Epithelial cell of prostate (primary cell): ENCODE measurements at regions not wholly inside any gene's neighbourhood (a gene's known extent, or its start where the extent isn't known, plus 50 kb on each side); places are given as distances from the start of the nearest gene placed in this dataset.
"Not testable (repeated sequence)": the region's sequence is repeated elsewhere in the genome, so short reads cannot be mapped to it uniquely, and the experiment has no call there.

Experiments used
- DNase-seq: peaks from one replicate; pipeline ENCODE4 v3.0.0-alpha.2; 2011; ENCODE audit warnings: low read depth, low spot score
- H3K27ac ChIP-seq: fragments of 450-650 bp; 2 replicates; pipeline ENCODE4 v1.5.1; 2017; ENCODE audit warnings: mild to moderate bottlenecking

DNA sequence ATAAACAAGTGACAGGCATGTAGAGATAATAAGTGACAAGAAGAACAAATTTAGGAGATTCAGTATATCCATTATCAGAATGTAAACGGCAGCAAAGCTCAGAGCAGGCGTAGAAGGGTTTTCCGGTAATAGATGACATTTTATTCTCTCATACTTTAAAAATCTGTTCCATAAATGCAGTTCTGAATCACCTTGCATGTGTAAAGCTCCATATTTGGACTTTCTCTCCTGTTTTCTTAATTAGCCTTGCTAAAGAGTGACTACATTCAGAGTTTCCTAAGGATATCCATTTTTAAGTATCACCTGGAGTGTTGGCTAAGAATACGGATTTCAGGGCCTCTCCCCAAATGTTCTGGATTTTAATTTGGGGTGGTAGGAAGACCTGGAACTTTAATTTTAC lies 122.0 kb downstream of the SPP2 start:
- DNase-seq, result no peak
- H3K27ac ChIP-seq, result no peak overlapping the region

DNA sequence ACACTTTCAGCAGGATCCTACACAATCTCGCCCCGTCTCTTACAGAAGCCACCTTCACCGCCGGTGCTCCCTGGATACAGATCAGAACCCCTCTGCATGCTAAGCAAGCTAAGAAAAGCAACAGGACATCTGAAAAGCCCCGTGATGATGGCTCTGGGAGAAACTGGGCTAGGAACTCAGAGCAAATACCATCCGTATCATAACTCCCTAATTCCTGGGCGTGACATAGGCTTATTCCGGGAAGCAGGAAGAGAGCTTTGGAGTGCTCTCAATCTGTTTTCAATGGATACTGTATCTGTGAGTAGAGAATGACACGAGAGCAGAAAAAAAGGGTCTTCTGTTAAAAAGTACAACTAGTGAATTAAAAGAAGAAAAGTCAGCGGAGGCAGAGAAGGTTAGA lies 121.6 kb downstream of the SPP2 start:
- no peak overlapping the region for H3K27ac ChIP-seq
- no peak for DNase-seq

DNA sequence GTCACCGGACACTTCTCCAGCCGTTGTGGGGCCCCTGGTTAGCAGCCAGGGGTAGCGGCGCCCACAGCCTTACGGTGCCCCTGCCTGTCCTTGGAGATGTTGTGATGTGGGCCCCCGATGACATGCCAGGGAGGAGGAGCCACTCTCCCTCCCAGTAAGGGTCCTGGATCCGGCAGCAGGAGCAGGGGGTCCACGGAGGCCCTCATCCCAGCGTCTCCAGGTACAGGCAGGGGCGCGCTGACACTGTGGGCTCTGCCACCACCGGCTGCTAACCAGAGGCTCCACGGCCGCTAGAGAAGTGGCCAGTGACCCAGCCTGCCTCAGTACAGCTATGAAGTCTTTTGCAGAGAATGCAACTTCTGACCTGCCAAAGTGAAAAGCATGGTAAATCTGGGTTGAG lies 121.2 kb downstream of the SPP2 start:
- no peak for DNase-seq
- no peak overlapping the region for H3K27ac ChIP-seq

DNA sequence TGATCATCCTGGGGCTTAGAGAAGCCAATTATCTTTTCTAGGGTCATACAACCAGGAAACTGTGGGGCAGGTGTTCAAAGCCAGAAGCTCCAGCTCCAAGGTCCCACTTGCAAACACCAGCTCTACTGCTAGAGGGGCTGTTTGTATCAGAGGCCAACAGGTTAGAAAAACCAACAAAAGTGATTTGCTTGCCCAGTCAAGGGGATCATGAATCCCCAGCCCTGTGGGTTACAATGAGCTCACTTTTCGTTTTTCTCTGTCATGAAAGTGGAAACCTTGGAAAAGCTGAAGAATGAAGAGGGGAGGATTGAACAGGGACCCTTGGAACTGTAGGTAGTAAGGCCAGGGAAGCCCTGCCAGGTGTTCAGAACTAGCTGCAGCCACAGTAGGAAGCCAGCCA lies 119.2 kb downstream of the SPP2 start:
- no peak for DNase-seq
- no peak overlapping the region for H3K27ac ChIP-seq

DNA sequence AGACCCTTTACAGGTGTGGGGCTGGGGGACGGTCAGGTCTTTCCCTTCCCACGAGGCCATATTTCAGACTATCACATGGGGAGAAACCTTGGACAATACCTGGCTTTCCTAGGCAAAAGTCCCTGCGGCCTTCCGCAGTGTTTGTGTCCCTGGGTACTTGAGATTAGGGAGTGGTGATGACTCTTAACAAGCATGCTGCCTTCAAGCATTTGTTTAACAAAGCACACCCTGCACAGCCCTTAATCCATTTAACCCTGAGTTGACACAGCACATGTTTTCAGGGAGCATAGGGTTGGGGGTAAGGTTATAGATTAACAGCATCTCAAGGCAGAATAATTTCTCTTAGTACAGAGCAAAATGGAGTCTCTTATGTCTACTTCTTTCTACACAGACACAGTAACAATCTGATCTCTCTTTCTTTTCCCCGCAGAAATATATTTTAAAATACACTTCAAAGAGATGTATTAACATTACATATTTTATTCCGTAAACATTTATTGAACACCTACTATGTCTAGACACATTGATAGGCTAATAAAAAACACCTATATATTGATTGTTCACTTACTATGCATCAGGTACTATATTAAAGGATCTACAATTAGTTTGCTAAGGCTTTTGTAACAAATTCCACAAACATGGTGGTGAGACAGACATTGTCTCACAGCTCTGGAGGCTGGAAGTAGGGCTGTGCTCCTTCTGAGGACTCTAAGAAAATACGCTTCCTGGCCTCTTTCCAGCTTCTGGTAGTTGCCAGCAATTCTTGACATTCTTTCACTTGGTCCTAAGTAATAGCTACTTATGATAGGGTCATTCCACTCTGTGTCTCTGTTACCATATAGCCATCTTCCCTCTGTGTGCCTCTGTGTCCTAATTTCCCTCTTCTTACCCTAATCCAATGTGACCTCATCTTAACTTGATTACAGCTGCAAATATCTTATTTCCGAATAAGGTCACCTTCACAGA lies 118.4 kb downstream of the SPP2 start:
- not testable (repeated sequence) for H3K27ac ChIP-seq, DNase-seq

DNA sequence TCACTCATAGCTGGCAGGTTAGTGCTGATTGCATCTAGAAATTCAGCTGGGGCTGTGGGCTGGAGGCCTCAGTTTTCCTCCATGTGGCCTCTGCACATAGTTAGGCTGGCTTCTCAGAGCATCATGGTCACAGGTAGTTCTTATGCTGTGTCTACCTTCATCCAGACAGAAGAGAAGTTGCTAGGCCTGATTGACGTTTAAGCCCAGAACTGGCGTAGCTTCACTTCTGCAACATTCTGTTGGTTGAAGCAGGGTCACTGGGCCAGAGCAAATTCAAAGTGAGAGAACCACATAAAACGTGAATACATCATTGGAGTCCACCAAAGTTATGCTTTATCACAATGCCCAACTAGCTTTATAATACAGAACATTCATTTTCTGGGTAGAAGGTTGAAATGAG lies 116.0 kb downstream of the SPP2 start:
- DNase-seq, result no peak
- no peak overlapping the region for H3K27ac ChIP-seq

DNA sequence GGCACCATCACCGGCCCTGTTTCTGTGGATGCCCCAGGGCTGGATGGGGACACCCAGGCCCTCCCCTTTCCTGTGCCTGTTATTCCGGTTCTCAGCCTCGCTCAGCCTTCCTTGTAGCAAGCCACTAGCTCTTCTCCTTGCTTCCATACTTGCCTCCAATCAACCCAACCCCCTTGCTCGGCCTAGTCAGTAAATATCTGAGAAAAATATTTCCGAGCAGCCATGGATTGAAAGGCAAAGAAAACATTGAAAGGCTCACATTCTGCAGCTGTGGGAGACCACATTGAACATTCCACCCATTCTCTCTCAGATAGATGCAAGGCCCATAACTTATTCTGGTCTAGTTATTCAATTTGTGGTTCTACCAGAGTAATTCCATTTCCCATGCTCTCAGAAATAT lies 114.9 kb downstream of the SPP2 start:
- DNase-seq, result no peak
- no peak overlapping the region for H3K27ac ChIP-seq

DNA sequence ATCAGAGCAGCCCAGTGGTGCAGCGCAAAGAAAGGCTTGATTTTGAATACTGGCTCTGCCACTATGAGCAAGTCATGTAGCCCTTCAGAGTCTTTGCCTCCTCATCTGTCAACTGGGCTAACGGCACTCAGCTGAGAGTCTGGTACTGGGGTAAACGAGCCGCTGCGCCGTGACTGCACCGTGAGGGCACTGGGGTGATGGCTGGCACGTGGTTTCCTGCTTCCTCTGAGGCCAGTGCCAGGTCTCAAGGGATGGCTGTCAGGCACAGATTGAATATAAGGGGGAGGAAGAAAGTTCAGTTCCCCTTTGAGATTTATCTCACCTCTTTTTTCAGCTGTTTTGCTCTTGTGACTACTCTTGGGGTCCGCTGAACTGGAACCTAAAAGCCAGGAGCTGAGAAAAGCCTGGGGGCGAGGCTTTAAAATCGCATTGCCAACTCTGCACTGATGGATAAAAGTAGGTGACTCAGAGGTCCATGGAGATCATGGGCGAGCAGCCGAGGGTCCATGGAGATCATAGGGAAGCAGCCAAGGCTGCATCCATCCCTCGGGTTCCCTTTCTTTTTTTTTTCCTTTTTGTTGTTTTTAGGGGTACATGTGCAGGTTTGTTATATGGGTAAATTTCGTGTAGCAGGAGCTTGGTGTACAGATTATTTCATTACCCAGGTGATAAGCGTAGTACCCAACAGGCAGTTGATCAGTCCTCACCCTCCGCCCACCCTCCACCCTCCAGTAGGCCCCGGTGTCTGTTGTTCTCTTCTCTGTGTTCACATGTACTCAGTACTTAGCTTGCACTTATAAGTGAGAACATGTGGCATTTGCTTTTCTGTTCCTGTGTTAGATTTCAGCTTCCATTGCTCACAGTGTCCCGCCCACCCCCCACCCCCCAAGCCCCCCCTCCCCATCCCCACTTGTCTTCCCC lies 114.3 kb downstream of the SPP2 start:
- H3K27ac ChIP-seq, result no peak overlapping the region
- DNase-seq, result no peak

DNA sequence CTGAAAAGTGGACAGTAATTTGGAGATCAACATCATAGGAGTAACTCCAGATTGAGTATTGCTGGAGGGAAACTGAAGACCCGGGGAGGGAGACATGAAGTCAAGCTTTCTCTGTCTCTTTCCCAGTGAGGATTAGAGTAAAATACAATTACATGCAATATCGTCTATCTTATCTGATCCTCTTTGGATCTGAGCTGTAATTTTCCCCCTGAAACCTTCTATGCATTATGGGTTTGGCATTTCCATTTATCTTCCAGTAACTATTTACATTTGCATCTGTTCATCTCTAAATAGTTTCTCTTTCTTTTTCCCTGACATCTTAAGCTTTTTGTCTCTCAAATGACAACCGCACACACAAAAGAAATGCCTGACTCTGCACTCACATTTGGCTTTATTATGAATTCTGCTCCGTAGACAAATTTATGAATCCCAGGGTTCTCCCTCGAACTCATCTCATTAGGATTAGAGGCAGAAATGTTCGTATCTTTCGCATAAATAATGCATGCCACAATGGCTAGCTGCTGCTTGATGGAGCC lies 113.1 kb downstream of the SPP2 start:
- H3K27ac ChIP-seq, result no peak overlapping the region
- DNase-seq, result no peak

DNA sequence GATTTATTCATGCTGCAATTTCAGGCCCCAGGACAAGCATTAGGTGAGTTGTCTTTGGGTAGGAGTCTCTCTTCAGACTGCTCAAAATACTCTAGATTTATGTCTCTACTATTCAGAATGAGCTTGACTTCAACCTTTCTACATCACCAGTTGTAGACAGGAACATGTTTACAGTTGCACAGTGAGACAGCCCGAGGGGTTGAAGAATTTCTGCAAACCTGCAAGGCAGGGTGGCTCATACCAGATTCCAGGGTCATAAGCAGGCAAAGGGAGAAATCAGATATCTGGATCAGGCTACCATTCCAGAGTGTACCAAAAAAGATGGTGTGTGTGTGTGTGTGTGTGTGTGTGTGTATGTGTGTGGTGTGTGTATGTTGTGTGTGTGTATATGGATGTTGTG lies 112.4 kb downstream of the SPP2 start:
- no peak for DNase-seq
- H3K27ac ChIP-seq, result no peak overlapping the region

DNA sequence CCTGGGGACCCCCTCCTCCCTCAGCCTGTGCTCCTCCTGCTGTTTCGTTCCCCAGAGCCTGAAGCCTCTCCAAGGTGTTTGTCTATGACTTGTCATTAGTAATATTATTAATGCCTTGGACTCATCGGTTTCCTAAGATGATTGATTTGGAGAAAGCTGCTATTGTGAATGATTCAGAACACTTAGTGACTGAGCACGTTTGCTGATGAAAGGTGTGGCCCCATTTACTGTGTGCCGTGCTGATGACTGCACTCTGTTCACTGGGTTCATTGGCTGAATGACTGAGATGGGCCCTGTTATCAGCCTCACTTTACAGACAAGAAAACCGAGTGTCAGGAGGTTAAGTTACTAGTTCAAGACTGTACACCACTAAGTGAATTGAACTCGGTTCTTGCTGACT lies 111.4 kb downstream of the SPP2 start:
- H3K27ac ChIP-seq, result no peak overlapping the region
- DNase-seq, result peak; percentile 45

DNA sequence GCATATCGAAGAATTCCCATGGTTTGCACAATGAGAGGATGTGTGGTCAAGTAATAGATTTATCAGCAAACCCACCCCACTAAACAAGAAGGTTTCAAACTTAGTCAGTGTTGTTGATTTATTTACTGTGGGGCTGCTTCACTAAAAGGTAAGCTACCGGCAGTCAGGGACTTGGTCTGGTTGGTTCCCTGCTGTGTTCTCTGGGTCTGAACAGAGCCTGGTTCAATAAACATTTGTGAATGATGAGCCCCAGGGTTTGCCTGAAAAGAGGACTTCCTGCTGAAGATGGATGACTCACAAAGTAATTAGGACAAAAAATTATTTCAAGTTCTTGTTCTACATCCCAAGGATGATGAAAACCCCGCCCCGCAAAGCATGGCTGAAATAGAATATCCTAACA lies 108.3 kb downstream of the SPP2 start:
- DNase-seq, result no peak
- H3K27ac ChIP-seq, result no peak overlapping the region

DNA sequence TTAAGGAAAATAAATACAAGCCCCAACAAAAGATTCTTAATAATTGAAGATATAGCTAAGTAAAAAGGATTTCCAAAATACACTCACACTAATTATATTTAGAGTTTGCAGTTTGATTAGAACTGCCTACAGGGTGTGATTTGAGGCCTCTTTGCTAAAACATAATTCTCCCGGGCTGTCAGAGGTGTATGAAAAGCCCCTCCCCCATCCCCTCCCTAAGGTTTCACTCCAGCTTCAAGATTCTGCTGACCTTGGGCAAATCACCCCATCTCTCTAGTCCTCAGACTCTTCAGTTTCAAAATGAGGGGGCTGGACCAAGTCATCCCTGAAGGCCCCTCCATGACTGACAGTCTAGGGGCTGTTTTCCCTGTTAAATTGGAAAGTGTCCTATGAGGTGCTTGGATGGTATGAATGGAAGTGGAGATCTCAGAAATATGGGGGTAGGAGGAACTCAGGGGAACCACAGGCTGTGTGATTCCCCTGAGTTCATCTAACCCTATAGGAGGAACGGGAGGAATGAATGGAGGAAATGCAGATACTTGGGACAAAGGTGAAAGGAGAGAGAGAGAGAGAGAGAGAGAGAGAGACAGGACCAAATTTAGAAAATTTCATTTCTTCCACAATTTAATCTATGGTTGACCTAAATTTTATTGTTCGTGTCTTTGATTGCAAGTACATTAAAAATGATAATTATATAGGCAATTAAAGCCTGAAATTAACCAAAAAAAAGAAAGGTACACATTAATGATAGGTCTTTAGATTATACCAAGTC lies 107.5 kb downstream of the SPP2 start:
- H3K27ac ChIP-seq, result no peak overlapping the region
- no peak for DNase-seq

DNA sequence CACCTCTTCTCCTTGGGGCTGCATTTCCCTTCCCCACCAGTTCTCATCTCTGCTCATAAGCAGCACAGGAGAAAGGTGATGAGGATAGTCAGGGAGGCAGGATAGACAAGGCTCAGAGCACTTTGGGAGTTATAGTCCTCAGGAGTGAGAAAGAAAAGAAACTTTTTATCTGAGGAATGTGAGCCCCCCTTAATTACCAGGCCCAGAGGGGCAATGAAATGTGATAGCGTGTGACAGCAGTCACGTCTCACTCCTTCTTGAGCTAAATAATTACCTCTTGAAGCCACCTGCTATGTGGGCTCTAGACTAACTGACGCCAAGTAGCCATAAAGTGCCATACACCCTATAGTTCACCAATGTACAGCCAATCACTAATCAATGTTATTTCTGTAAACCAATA lies 105.8 kb downstream of the SPP2 start:
- H3K27ac ChIP-seq, result no peak overlapping the region
- no peak for DNase-seq

DNA sequence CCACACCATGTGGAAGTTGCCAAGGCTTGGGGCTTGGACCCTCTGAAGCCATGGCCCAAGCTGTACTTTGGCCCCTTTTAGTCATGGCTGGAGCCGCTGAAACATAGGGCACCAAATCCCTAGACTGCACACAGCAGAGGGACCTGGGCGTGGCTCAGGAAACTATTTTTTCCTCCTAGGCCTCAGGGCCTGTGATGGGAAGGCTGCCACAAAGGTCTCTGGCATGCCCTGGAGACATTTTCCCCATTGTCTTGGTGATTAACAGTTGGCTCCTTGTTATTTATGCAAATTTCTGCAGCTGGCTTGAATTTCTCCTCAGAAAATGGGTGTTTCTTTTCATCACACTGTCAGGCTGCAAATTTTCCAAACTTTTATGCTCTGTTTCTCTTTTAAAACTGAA lies 102.3 kb downstream of the SPP2 start:
- DNase-seq, result not testable (repeated sequence)

DNA sequence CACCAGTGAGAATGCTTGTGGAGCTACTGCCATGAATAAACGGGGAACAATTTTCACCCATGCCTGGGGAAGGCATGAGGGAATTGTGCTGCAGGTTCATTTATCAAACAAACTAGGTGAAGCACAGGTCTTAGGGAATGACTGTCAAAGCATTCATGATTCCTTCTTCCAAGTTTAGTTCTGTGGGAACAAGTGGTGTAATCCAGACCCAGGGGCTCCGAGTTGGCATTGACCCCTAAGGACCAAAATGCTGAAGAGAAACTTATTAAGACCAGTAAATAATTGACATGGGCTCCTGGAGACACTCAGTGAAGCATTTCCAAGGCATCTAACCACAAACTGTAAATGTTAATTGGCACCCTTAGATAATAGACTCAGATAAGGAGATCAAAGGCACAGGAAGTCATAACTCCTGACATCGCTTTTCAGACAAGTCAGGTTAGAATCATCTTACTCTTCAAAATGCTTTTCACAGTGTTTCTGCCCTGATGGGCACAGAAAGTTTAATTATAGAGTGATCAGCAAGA lies 96.9 kb downstream of the SPP2 start:
- no peak for DNase-seq
- peak overlapping the region; percentile 70 for H3K27ac ChIP-seq

More for the DNA sequence above, 102.3 kb downstream of the SPP2 start:
- not testable (repeated sequence) for H3K27ac ChIP-seq

DNA sequence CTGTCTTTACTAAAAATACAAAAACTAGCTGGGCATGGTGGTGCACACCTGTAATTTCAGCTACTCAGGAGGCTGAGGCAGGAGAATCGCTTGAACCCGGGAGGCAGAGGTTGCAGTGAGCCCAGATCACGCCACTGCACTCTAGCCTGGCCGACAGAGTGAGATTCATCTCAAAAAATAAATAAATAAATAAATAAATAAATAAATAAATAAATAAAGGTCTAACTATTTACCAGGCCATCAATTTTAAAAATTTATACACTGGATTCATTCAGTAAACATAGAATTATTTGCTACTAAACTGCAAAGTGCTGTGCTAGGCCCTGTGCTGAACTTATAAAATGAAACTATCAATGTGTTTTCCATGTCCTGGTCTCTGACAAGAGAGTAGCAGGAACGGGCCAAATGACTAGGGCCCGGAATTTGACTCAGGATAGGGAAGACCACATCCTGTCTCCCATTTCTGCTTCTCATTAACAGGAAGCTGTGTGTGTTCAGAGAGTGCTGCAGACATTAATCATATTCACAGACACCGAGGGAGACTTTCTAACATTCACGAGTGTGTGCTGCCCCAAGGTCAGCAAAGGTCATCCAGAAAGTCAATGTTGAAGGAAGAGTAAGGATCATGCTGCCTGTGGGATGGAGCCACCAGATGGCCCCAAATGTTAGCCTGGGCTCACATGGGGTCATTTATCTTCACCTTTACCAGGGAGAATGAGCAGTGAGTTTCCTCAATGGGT lies 95.8 kb downstream of the SPP2 start:
- H3K27ac ChIP-seq, result peak overlapping the region; percentile 70
- peak; percentile 49 for DNase-seq

DNA sequence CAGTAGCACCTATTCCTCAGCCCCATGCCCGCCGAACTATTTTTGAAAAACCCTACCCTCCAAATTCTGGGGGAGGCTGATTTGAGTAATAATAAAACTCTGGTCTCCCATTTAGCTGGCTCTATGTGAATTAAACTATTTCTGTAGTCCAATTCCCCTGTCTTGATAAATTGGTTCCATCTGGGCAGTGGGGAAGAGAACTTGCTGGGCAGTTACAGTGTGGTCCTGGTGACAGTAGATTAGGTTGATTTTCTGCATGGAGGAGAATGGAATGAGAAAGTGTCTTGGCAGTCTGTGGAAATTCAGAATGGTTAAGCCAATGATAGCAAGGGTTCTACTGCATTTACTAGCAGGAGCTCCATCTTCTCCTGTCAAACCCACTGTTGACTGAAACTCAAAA lies 95.0 kb downstream of the SPP2 start:
- H3K27ac ChIP-seq, result peak overlapping the region; percentile 70

DNA sequence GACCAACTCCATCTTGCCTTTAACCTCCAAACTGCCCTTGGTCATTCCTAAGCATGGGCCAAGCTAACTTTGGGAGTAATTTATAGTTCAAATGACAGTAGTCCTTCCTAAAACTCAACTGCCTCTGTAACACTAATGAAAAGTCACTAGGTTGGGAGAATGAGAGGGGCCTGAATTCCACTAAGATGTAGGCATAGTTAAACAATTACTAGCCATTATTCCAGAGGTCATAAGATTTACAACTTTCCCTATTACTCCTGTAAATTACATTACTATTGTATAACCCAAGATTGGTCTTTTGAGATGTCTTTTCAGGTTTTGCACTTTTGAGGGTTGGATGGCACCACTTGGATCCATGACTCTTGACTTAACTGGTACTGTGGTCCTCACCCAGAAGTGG lies 94.6 kb downstream of the SPP2 start:
- H3K27ac ChIP-seq, result no peak overlapping the region
- no peak for DNase-seq

More for the DNA sequence above, 95.0 kb downstream of the SPP2 start:
- DNase-seq, result no peak
